ENCODE measurements at regions not wholly inside any gene's neighbourhood (a gene's known extent, or its start where the extent isn't known, plus 50 kb on each side); places are given as distances from the start of the nearest gene placed in this dataset.

GRCh38 chrX:99077099-99077498 lies 1333.0 kb downstream of the PCDH19 start:
- no peak for DNase-seq

DNA sequence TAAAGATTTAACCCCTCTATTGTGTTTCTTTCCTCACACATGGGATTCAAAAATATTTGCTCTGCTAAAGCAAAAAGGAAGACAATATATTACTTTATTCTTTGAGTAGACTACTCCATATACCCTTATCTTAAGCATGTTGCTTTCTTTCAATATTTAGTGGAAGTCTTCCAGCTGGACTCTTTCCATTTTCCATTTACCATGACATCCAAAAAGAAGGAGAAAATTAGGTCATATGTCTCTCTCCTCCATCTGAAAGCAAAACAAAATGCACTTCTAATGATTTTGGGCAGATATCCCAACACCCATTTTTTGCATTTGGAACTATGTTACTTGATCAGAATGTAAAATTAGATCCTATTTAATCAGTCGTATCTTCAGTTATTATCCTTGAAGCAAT lies 1336.5 kb downstream of the PCDH19 start:
- no peak for DNase-seq

GRCh38 chrX:99051639-99052038 lies 1358.4 kb downstream of the PCDH19 start:
- no peak for DNase-seq

DNA sequence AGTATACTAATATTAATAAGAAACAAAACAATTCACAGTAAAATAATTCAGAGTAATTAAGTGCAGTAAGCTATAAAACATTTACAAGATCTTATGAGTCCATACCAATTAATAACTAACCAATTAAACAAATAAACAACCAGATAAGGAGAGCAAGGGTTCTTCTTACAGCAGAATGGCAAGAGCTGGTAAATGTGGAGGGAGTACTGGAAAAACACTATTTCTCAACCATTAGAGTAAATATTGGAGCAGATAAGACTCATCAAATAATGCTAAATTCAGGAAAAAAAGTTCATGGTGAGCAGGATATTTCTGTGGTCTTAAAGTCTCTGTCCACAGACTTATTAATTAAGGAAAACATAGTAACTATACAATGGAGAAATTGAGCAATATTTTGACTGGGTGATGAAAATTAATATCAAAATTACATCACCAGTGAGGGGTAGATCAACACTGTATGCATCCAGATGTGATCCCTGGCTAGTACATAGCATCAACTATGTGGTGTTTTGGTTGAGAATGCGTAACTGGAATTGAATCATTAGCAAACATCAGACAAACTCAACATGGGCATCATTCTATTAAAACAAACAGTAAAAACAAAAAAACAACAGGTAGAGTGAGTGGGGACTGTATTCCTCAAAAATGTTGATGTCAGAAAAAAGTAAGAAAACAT lies 1376.7 kb downstream of the PCDH19 start:
- DNase-seq, result no peak

GRCh38 chrX:99010957-99011356 lies 1399.1 kb downstream of the PCDH19 start:
- DNase-seq, result no peak

DNA sequence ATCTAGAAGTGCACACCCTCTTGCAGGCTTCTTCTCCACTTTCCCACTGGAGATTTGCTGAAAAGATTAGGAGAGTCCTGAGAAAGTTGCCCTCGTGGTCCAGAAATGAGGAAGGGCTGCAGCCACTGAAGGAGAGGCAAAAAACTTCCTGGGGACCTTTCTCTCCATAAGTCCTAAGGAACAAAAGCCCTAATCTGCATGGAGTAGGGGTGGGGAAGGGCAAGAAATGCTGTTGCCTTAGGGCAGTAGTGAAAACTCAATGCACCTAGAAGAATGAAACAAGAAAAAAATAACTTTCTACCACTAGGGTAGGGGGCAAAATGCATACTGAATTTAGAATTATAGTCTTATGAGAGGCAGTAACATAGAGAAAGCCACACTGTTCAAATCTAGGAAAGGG lies 1408.8 kb downstream of the PCDH19 start:
- DNase-seq, result no peak

- no peak for DNase-seq
These were observed 1447.1 kb downstream of the PCDH19 start for GRCh38 chrX:98962996-98963395.

DNA sequence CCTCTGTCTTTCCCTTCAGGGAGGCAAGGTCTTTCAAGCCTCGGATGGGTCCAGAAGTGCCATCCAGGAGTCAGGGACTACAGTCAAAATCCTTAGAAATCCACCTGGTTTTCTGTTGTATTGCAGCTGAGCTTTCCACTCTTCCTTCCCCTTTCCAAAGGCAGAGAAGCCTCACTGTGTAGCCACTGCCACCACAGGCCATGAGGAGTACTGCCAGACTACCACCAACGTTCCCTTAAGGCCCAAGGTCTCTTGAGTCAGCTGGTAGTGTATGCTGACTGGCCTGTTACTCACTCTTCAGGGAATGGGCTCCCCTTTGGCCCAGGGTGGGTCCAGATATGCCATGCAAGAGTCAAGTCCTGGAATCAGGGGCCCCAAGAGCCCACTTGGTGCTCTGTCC lies 1454.1 kb downstream of the PCDH19 start:
- DNase-seq, result no peak

DNA sequence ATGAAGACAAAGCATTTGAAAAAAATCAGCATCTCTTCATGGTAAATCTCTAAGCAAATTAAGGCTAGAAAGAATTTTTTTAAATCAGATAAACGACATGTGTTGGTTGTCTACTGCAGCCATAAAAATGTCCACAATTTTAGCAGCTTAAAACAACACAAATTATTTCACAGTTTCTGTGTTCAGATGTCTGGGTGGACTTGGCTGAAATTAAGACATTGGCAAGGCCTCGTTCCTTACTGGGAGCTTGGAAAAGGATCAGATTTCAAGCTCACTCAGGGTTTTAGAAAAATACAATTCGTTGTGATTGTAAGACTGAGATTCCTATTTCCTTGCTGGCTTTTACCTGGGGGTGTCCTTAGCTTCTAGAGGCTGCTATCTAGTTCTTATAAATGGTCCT lies 1470.6 kb downstream of the PCDH19 start:
- DNase-seq, result no peak

- no peak for DNase-seq
These were observed 1478.9 kb downstream of the PCDH19 start for GRCh38 chrX:98931216-98931615.

DNA sequence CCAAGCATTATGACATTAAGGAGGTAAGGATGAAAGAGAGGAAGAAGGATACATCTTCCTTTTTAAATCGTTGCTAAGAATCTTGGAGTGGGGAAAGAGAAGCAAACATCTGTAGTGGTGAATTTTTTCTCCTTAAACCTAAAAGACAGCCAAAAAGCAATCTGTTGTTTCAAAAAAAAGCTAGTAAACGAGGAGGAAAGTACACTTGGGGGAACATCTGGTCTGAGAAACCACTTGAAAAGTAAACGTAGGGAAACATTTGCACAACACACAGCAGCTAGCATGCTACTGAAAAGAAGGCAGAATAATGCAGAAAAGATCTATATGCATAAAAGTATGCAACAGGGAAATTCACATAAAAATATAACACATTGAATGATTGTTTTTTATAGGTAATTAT lies 1485.6 kb downstream of the PCDH19 start:
- no peak for DNase-seq

- no peak for DNase-seq
These were observed 1512.9 kb downstream of the PCDH19 start for GRCh38 chrX:98897191-98897590.

GRCh38 chrX:98850639-98851038 lies 1559.4 kb downstream of the PCDH19 start:
- peak in 1 of 5 donors; percentile 1 for DNase-seq
